Ovary (tissue), 7 donors: ENCODE measurements at regions not wholly inside any gene's neighbourhood (a gene's known extent, or its start where the extent isn't known, plus 50 kb on each side); places are given as distances from the start of the nearest gene placed in this dataset.

Experiments
- DNase-seq, 5 donors: peaks; one replicate each; pipeline ENCODE4 v3.0.0-alpha.2; 2019 to 2020
- H3K27ac ChIP-seq, 2 donors: fragments of 200-600 bp; one replicate each; pipeline versions ENCODE4 v1.5.1 to v1.8.0; 2019 to 2022
- H3K27me3 ChIP-seq: fragments of 200-600 bp; one replicate; pipeline ENCODE4 v1.8.0; 2022
- H3K36me3 ChIP-seq: fragments of 200-600 bp; sonication (generic); one replicate; pipeline ENCODE4 v1.5.1; 2019
- H3K4me1 ChIP-seq: one replicate; pipeline ENCODE4 v1.8.1; 2013; ENCODE audit warnings: mild to moderate bottlenecking, moderate library complexity; ENCODE audit not compliant: insufficient read depth
- H3K4me3 ChIP-seq: fragments of 200-600 bp; sonication (generic); one replicate; pipeline ENCODE4 v1.5.1; 2017
- H3K9me3 ChIP-seq, 2 donors: fragments of 200-600 bp in 1 of 2; sonication (generic) in 1 of 2; one replicate each; pipeline versions ENCODE4 v1.5.1 to v1.8.1; 2013 to 2019; ENCODE audit warnings: mild to moderate bottlenecking in 1 of 2, moderate library complexity in 1 of 2
- CTCF ChIP-seq, 3 donors: fragments of 450-650 bp in 2 of 3; fragments of 200-600 bp in 1 of 3; IDR thresholded peaks; one replicate each; pipeline versions ENCODE4 v1.5.1 to v1.8.0; 2016 to 2022; ENCODE audit warnings: antibody characterized with exemption in 3 of 3, mild to moderate bottlenecking in 1 of 3
- EP300 ChIP-seq: sonication (generic); formaldehyde crosslinking; IDR thresholded peaks from one replicate; pipeline ENCODE4 v1.6.1; 2017; ENCODE audit warnings: antibody characterized with exemption
- POLR2A ChIP-seq: fragments of 450-650 bp; IDR thresholded peaks from one replicate; pipeline ENCODE4 v1.6.1; 2017; ENCODE audit warnings: antibody characterized with exemption, mild to moderate bottlenecking, moderate library complexity
- WGBS, 3 donors: extraction: QIAGEN DNeasy Blood & Tissue Kit in 1 of 3; methylation state at CpG; one replicate each; pipeline versions ENCODE4 v1.1.5 to v1.1.7; 2013 to 2017; 5-methylcytosine and 5-hydroxymethylcytosine counted together
- intact Hi-C, 4 donors: fragments of 100-400 bp; cut with DNase I; formaldehyde crosslinking; loops; one replicate each; pipeline versions ENCODE4 v1.11.0 to v1.15.1; 2022 to 2023
- donor health status: DM: no; HTN: no; CAD: no; lungs with moderate emphysema.
- donor health status: DM: no; HTN: no; CAD: no.
- donor health status: Bipolar disorder and iron deficiency.
- donor health status: DM: no; HTN: no; CAD: no.
- donor health status: DM: yes; HTN: yes; CAD: no.

DNA sequence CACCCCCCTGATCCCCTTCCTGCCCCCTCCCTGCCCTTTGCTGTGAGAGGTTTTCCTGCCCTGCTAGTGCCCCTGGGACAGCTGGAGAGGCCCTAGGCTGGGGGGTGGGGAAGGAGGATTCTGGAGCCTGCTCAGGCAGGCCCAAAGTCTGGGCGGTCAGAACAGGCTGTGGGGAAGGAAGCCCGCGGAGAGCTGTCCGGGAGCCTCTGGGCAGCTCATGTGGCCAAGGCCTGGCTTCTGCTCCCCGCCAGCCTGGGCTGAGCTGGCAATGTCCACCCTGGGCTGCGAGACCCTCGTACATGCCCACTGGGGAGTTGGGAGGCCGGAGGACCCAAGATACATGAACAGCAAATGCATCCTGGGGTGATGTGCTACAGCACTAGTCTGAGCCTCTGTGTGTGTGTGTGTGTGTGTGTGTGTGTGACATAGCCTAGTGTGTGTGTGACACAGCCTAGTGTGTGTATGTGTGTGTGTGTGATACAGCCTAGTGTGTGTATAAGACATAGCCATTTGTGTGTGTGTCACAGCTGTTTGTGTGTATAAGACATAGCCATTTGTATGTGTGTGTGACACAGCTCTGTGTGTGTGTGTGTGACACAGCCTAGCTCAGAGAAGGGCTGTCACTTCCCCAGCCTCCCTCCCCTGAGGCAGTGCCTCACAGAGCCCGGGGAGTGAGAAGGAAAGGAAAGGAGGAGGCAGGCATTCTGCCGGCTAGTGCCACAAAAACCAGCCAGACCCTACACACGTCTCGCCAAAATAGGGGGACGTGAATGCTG lies 201.4 kb upstream of the CIBAR2 start:
- peak in 2 of 5 donors; percentile 44 to 58 for DNase-seq
- no peak for TF ChIP-seq EP300
- TF ChIP-seq CTCF (IDR thresholded peaks at IDR 0.05) = no peak
- TF ChIP-seq POLR2A = no peak
- H3K27ac ChIP-seq = no peak overlapping the region
- no peaks in the 10 kb centered on the region for H3K27me3 ChIP-seq
- WGBS, 3 donors = 65 to 70% (median 68%) methylated on average over 13 of the region's 13 CpGs
- H3K36me3 ChIP-seq = no peaks in the 10 kb centered on the region
- H3K4me3 ChIP-seq = no peak overlapping the region
- H3K9me3 ChIP-seq = no peaks in the 10 kb centered on the region
- intact Hi-C loops = no loop called here
- peaks cover 16% of the 10 kb centered on the region for H3K4me1 ChIP-seq

GRCh38 chr16:85314512-85314971 lies 202.3 kb upstream of the CIBAR2 start:
- peaks cover 16% of the 10 kb centered on the region for H3K4me1 ChIP-seq
- no peak overlapping the region for H3K4me3 ChIP-seq
- intact Hi-C loops = no loop called here
- TF ChIP-seq POLR2A (no peak), EP300 (no peak), CTCF (IDR thresholded peaks at IDR 0.05) (no peak)
- H3K27ac ChIP-seq = no peak overlapping the region
- no peaks in the 10 kb centered on the region for H3K36me3 ChIP-seq
- WGBS, 3 donors = 45 to 72% (median 52%) methylated on average over 11 of the region's 11 CpGs
- no peaks in the 10 kb centered on the region for H3K9me3 ChIP-seq
- H3K27me3 ChIP-seq = no peaks in the 10 kb centered on the region
- DNase-seq = no peak

DNA sequence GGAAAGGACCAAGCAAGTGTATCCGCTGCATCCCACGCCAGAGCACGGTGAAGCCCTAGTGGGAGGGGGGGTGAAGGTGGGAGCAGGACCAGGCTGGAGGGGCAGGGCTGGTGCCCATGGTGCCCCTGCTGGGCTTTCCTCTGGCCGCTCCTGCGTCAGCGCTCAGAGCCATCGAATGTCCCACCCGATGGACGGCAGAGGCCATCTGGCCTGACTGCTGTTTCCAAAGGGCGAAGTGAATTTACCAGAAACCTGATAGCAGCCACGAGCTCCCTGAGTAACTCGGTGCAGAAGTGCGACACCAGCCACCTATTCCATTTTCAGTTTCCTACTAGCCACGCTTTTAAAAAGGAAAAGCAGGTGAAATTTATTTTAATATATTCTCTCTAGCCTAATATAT lies 203.6 kb upstream of the CIBAR2 start:
- Histone ChIP-seq H3K4me1 (peaks cover 14% of the 10 kb centered on the region), H3K27ac (no peak overlapping the region), H3K9me3 (no peaks in the 10 kb centered on the region), H3K4me3 (no peak overlapping the region), H3K36me3 (no peaks in the 10 kb centered on the region), H3K27me3 (no peaks in the 10 kb centered on the region)
- DNase-seq = no peak
- intact Hi-C loops = no loop called here
- TF ChIP-seq CTCF (IDR thresholded peaks at IDR 0.05) = no peak
- no peak for TF ChIP-seq EP300
- 93 to 94% (median 93%) methylated on average over 14 of the region's 14 CpGs for WGBS, 3 donors

DNA sequence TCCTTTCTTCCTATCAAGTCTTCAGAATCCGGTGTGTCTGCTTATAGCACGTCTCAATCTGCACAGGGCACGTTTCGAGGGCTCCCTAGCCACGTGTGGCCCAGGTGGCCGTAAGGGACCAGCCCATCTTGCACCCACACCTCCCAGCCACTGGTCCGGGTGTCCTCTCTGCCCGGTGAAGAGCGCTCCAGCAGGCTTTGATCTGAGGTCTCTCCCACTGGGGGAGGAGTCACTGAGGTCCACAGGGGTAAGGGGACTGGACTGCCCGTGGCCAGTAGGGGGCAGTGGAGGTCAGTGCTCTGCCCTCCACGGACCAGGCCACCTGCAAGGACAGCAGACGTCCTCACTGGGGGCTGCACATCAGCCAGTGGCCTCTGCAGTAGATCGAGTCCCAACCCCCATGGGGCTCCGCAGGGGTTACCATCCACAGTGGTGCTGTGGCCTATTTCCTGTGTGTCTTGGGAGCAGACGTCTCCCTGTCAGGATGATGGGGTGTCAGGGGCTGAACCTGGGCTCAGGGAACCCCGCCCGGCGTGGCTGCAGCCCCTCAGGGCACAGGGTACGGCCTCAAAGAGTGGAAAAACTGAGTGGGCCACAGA lies 204.1 kb upstream of the CIBAR2 start:
- Histone ChIP-seq H3K27ac (no peak overlapping the region), H3K9me3 (no peaks in the 10 kb centered on the region), H3K4me3 (no peak overlapping the region), H3K36me3 (no peaks in the 10 kb centered on the region), H3K4me1 (peaks cover 15% of the 10 kb centered on the region), H3K27me3 (no peaks in the 10 kb centered on the region)
- peak in 2 of 3 donors; percentile 23 to 51 for TF ChIP-seq CTCF (IDR thresholded peaks at IDR 0.05)
- TF ChIP-seq EP300 = no peak
- DNase-seq = peak in 2 of 5 donors; percentile 46 to 63
- intact Hi-C loops = no loop called here
- WGBS, 3 donors = 69 to 75% (median 73%) methylated on average over 18 to 19 of the region's 19 CpGs
